Umbilical cord (tissue), 1 donor: ENCODE measurements at regions not wholly inside any gene's neighbourhood (a gene's known extent, or its start where the extent isn't known, plus 50 kb on each side); places are given as distances from the start of the nearest gene placed in this dataset.
"Not testable (repeated sequence)": the region's sequence is repeated elsewhere in the genome, so short reads cannot be mapped to it uniquely, and the experiment has no call there.

Experiments
- DNase-seq: peaks from one replicate; pipeline ENCODE4 v3.0.0-alpha.2; 2015; ENCODE audit warnings: low spot score

- DNase-seq = peak; percentile 79
Observed at GRCh38 chr7:17557251-17557671, 258.8 kb downstream of the AHR start.

DNA sequence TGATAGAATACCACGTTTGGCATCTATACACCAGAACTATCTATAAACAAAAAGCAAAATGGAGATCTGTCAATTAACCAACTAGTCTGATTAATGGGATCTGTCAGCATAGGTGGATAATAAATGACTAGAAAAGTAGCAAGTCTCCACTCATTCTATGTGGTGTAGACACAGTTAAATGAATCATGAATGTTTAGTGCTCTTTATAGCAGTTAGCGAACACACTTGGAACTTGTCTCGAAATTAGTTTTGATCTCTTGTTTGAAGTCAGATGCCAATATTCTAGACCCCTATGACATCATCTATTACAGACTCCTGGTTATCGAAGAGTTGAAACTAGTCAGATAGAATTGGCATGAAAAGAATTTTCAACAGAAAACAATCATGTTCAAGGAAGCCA, 259.7 kb downstream of the AHR start:
- no peak for DNase-seq

GRCh38 chr7:17558558-17559332, 260.3 kb downstream of the AHR start:
- DNase-seq = no peak

DNA sequence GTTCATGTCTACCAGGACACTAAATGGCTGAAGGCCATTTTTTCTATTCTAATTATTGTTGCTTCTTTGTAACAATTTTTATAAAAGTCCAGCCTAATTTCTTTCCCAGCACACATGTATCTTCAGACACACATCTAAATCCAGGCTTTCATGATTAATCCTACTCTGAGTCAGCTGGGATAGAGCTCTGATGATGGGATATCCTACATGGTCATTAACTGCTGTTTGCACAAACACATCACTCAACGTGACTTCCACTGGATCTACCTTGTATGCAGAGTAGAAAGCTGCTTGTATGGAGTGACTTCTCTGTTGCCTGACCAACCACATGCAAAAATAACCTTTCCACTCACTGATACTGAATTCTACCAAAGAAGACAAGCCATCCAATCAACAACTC, 260.9 kb downstream of the AHR start:
- peak; percentile 85 for DNase-seq

GRCh38 chr7:17560516-17560915, 262.1 kb downstream of the AHR start:
- no peak for DNase-seq

DNA sequence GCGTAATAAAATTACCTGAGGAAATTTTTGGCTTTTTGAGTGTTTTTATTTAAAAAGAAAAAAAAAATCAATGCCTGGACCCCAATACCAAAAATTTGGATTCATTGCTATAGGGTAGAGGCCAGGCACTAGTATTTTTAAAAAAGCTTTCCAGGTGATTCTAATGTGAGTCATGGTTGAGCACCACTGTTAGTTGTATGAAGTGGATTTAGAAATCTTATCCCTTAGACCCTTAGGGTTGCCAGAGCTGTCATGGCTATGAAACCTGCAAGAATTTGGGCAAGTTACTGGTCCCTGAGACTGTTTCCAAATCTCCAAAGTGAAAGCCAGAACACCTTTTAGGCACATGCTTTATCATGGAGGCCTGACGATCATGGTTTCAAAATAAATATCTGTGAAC, 262.5 kb downstream of the AHR start:
- DNase-seq = no peak

DNA sequence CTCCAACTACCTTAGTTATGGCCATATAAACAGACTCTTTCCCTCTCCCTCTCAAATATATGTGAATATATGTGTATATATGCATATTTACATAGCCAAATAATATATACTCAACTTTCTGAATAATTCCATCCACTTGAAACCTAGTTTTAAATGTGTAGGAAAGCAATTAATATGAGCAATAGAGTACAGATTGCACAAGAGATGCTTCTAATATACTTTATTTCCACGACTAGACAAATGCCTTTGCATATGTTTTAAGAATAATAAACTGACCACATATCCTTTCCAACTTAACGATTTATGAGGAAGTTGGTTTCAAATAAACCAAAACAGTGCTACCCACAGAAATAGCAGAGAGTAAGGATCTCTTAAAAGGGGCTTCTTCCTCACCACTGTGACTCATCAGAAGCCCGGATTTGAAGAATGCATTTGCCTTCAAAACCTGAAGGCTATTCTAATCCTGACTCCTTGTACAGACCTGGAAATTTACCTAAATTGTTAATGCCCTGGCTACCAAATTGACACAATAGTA, 266.3 kb downstream of the AHR start:
- no peak for DNase-seq

DNA sequence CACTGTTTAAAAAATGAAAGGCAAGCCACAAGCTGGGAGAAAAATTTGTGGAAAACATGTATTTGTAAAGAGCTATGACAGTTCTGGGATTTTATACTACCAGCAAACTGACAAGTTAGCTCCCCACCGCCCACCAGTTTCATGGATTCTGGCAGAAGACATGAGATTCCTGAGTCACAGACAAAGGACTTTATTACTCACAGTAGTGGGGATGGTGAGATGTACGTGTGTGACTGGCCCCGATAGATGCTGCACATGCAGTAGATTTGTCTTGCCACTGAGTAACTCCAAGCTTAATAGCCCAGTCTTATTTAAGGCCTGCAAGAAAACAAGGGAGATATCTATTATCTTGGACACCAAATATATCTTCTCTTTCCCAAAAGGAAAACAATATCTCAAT, 281.7 kb downstream of the AHR start:
- no peak for DNase-seq

- no peak for DNase-seq
Observed at GRCh38 chr7:17580856-17581255, 282.4 kb downstream of the AHR start.

- DNase-seq = no peak
Observed at GRCh38 chr7:17581301-17581700, 282.8 kb downstream of the AHR start.

DNA sequence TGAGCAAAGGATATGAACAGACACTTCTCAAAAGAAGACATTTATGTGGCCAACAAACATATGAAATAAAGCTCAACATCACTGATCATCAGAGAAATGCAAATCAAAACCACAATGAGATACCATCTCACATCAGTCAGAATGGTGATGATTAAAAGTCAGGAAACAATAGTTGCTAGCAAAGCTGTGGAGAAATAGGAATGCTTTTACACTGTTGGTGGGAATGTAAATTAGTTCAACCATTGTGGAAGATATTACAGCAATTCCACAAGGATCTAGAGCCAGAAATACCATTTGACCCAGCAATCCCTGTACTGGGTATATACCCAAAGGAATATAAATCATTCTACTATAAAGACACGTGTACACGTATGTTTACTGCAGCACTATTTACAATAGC, 284.2 kb downstream of the AHR start:
- DNase-seq = not testable (repeated sequence)

DNA sequence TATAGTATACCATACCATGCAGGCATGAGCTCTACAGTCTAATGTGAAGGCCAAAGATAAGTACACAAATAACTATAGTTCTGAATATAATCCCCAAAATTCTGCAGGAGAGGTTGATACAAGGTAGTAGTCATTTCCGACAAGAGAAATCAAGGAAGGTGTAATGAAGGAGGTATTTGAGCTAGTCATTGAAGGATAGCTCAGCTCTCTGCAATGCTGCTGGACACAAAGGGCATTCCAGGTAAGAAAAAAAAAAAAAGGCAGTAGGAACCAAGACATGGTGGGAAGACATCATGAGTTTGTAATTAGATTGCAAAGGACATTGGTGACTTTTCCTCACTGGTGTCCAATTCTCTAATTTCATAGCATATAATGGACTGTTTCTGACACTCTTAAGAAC, 285.3 kb downstream of the AHR start:
- DNase-seq = no peak

DNA sequence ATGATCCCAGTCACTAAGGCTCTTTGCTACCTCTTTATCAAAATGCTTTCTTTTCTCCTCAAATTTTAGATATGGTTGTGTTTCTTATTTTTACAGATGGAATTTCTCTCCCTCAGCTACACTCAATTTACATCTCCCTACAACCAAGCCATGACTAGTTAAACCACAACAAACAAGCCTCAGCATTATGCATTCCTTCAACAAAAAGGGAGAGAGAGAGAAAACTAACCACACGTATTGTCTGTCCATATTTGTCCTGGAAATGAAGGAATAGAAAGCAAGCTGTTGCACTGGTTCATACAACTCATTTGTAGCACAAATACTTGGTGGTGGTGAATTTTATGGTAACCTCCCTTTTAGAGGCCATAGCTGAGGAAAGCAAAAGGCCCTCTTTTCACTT, 286.4 kb downstream of the AHR start:
- no peak for DNase-seq

DNA sequence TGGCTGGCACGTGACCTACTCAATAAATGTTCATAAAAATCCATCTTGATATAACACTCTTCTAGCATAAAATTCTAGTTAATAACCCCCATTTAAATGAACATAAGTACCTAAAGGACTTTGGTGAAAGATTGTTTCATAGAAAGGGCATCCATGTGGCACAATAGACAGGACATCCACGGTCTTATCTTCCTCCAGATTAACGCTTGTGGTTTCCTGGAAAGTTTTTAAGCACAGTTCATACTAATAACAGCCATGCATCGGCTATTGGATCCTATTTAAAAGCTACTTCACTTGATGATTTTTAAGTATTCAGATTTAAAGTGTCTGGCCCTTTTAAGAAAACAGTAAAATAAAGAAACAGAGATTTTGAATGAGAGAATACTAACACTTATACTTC, 288.3 kb downstream of the AHR start:
- DNase-seq = no peak

DNA sequence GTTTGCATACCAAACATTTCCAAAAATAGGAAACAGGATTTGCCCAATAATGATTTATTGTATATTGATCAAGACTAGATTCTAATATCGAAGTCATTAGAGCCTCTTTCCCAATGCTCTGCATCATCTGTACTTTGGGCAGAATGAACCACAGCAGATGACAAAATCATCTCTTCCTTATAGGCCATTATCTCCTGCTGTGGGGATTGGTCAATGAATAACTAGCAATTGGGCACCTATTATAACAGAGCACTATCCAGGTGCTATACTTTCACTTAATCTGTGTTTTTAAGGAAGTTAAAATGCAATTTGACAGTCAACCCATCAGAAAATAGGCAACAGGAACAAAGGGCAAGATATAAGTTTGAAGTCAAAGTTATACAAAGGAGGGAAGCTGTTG, 290.3 kb downstream of the AHR start:
- no peak for DNase-seq

GRCh38 chr7:17589671-17590070, 291.2 kb downstream of the AHR start:
- no peak for DNase-seq

GRCh38 chr7:17590221-17590620, 291.8 kb downstream of the AHR start:
- DNase-seq = peak; percentile 59

DNA sequence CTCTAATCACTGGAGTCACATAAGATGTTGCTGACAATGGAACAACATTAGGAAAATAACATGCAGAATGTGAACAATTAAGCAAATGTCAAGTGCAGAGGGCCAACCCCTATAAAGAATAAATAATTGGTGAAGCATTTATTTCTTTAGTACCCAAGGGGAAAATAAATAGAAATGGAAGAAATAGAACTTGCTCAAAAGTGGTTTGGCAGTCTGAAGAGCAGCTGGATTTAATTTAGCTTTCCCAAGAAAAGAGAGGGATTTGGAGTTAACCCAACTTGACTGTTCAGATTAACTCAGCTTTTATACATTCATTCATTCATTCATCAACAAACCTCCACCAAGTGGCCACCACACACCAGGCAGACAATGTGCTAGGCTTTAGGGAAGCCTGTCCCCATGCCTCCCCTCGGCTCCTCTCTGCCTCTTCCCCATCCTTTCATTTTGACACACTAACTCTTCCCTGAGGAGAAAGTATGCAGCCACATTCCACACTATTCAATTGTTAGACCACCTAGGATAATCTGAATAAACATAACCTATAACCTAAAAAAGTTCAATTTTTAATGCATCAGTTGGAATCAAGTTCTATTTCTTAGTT, 295.5 kb downstream of the AHR start:
- no peak for DNase-seq

GRCh38 chr7:17595546-17595945, 297.1 kb downstream of the AHR start:
- DNase-seq = peak; percentile 17

GRCh38 chr7:17598305-17598704, 299.9 kb downstream of the AHR start:
- no peak for DNase-seq

DNA sequence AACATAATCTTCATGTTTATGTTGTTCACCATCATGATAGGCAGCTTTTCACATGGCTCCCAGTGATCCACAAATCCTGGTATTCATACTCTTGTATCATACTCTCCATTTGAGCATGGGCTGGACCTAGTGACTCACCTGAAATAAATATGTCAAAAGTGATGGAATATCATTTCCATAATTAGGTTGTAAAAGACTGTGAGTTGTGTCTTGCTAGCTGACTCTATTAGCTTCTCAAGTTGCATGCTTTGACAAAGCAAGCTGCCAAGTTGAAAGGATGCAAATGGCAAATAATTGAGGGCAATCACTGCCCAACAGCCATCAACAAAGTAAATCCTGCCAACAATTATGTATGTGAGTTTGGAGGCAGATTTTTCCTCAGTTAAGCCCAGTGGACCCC, 300.4 kb downstream of the AHR start:
- no peak for DNase-seq

DNA sequence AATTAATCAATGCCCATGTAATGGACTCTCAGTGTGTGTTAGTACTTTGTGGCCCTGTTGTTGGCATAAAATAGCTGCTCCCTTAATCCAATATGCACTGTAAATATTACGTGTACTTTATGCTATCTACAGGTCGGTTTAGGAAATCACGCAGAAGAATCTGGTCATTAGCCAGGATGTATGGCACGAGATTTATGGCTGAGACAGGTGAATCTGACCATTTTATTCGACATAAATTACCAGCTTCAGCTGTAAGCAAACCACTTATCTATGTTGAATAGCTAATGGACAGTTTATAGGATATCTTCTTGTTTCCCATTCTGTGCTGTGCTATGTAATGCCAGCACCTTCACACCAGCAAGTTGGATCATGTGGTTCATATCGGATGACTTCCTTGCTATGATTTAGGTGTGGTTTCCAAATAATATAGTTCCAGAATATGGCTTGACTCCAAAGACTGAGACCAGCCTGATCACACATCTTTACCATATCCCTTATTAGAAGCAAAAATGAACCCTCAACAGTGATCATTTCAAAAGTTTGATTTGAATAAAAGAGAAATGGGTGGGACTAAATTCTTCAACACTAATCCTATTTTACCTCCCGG, 301.4 kb downstream of the AHR start:
- DNase-seq = no peak

DNA sequence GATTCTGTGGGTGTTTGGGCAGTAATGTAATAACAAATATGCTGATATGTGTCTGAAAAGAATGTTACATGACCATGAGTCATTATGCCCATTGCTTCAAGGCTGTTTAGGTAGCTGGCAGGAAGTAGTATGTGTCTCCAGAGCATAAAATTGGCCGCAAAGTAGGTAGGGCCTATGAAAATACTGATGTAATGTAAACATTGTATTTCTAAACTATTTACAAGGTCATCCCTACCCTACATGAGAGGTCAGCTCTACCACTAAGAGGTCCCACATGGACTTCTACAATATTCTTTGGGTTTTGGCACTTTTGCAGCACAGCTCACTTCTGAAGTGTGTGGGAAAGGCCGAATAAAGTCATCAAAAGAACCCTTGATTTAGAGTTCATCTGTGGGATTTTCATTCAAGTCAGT, 301.9 kb downstream of the AHR start:
- DNase-seq = no peak
